DMS153 treated with DMSO at 0.1 percent for 48 hours (cell line): ENCODE measurements at regions not wholly inside any gene's neighbourhood (a gene's known extent, or its start where the extent isn't known, plus 50 kb on each side); places are given as distances from the start of the nearest gene placed in this dataset.

Experiments used
- DNase-seq: peaks from one replicate; lab custom pipeline; 2025; ENCODE audit not compliant: unreplicated experiment; lab: John Stamatoyannopoulos, UW

- no peak for DNase-seq
Measured at GRCh38 chr12:77578466-77579220, 252.1 kb upstream of the NAV3 start.

GRCh38 chr12:77577791-77578190 is 252.9 kb upstream of the NAV3 start:
- DNase-seq = no peak

DNA sequence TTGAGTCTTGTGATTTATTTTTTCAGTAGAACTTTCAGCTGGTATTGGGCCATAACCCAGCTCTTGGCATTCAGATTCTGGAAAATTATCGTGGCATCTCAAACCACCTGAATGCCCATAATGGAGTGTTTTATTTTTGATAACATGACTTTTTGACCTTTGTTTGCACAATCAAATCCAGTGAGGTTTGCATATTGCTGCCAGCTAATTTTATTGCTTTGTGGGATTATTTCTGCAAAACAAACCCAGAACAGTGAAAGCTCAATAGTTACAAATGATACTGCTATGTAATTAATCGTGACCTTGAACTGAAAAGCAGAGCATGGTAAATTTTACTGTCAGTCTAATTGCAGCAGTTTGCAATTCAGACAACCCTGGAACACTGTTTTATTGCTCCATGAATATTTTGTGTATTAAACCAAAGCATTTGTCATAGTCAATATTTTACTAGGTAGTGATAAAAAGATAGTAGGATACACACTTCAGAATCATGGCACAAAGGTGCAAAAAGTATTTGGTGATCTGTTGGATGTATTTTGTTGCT is 255.2 kb upstream of the NAV3 start:
- DNase-seq = no peak

DNA sequence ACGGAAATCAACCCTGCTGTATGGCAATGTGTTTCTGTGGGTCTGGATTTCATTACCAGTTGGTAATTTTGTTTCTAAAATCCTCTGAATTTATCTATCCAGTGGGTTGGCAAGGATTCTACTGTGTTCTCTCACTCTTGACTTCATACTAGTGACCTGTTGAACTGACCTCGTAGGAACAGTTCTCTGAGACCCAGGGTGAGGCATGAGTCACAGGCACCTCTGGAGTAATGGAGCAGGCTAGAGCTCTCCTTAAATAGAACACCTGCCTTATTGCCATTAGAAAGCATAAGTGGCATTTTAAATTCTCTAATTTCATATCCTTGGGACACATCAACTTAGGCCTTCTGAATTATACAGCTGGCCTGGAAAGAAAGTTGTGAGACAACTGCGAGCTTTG is 258.3 kb upstream of the NAV3 start:
- no peak for DNase-seq

- no peak for DNase-seq
Measured at GRCh38 chr12:77571768-77572167, 258.9 kb upstream of the NAV3 start.

- DNase-seq = no peak
Measured at GRCh38 chr12:77571127-77571526, 259.6 kb upstream of the NAV3 start.

DNA sequence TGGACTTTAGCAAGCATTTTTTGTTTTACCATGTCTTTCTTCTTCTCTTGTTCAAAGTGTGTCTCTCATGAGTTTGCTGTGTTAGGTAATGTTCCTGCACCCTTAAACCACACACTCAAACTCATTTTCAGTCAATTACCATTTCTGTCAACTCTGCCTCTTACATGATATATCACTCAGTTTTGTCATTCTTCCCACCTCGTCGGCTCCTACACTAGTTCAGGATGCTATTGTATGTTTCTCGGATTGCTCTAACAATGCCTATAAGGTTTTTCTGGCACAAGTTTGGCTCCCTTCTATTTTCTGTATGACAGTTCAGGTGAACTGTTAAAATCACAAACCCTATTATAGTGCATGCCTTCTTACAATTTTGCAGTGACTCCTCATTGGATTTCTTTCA is 260.8 kb upstream of the NAV3 start:
- DNase-seq = no peak

DNA sequence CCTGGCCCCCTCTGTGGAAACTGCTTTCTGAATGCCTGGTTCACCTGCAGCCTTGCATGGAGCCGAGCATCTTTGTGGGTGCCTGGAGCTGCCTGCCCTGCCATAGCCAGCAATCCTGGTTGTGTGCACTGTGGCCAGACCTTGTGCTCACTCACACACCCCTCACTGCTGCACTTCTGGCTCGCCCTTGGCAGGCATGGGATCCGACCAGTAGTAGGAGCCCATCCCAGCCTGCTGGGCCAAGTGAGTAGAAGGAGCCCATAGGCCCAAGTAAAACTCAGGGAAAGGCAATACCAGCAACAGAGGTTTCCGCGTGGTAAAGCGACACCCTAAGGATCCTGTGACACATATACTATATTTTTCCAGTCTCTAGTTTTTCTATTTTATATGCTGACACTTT is 270.0 kb upstream of the NAV3 start:
- no peak for DNase-seq

GRCh38 chr12:77559400-77560074 is 271.2 kb upstream of the NAV3 start:
- no peak for DNase-seq

DNA sequence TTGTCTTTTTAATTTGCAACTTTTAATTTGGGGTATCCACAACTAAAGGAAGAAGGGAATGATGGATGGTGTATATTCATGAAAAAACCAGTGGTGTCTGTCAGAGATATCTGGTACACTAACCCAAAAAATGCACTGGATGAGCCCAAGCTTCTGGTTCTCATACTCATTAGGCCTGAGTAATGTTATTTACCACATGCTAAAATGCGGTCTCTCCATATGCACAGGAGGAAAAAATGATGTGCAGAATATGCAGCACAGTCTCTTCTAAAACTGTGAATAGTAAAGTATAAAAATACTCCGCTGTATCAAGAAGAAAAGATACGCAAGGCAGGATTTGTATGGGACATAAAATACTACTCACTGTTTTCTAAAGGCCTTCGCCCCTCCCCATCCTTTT is 275.6 kb upstream of the NAV3 start:
- no peak for DNase-seq

DNA sequence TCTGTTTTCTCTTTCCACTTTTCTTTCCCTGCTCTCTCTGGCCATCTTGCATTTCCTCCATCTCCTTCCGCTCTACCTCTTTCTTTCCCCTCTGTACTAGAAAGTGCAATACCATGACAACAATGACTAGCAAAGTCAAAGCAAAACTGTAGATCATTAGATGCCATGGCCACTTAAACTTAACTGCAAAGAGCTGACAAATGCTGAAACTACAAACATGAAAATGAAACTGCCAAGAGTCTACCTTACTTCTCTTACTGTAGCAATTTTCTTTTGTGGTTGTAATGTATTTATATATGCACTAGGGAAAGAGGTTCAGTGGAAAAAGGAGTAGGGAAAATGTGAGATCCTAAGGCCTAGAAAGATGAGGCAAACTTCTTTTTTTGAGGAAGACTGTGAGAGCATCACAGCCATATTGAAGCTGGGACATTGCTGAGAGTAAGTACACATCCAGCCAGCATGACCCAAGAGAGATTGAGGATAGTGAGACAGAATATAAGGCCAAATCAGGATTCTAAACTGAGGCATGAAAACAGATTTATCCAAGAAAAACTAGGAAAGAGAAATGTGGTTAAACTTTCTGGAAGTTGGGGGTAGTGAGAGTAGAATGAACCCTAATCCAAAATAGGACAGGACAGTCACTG is 276.6 kb upstream of the NAV3 start:
- DNase-seq = no peak

DNA sequence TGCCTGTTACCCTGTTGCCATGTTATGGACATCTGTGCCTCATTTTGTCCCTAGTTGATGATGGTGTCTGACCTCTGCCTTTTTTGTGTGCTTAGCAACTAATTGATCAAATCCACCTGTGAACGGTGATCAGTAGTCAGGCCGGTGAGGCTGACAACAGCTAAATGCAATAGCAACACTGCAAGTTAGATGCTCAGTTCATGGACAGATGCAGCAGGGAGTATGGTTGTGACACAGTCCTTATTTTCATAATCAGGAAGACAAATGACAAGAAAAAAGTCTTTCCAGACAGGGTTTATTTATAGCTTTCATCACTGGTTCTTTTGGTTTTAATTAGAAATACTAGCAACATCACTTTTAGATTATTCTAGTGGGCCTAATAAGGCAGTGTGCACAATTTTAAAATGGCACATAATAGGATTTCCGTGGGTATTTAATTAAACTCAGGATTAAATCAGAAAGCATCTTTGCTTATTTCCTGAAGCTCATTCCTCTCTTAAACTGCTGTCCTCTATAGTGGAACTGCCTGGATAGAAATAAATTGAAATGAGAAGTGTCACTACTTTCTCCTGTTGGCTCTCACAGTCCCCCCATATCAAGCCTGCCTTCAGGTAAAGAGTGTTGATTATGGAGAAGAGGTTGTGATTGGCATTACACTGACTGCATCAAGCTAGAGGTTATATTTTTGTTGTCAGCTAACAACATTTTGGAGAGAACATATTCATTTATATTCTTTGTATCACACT is 281.1 kb upstream of the NAV3 start:
- DNase-seq = no peak

DNA sequence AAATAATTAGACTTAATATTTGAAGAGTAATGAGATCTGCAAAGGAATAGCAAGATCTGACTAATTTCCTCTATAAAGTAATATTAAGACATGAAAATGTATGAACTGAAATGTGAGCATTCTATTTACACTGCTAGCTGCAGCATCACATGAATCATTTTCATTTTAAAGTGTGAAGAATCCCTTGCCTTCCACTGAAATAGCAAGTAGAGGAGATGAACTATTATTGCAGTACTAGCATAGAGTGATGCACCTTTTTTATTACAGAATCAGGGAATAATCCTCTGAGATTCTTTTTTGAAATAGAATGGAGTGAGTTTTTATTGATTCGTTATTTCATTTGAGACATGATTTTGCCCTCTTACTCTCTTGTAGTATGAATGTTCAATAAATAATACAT is 281.9 kb upstream of the NAV3 start:
- DNase-seq = no peak

DNA sequence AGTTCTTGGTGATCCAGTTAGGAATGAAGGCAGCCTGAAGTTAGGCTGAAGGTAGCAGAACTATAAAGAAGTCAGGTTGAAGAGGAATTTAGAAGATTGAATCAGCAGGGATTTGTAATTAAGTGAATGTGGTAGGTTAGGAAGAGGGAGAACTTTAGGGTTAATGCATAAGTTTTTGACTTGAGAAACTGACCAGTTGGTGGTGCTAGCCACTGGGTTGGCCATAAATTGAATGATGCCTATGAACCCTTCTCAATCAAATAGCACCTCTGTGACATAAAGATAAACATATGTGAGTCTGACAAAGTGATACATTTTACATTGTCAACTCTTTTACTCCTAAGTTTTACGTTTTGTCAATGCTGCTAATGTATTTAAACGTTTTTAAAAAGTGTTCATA is 290.6 kb upstream of the NAV3 start:
- no peak for DNase-seq

- DNase-seq = no peak
Measured at GRCh38 chr12:77537663-77538062, 293.0 kb upstream of the NAV3 start.

GRCh38 chr12:77535734-77536133 is 295.0 kb upstream of the NAV3 start:
- no peak for DNase-seq

GRCh38 chr12:77531912-77532311 is 298.8 kb upstream of the NAV3 start:
- no peak for DNase-seq

GRCh38 chr12:77522247-77522646 is 308.4 kb upstream of the NAV3 start:
- no peak for DNase-seq

DNA sequence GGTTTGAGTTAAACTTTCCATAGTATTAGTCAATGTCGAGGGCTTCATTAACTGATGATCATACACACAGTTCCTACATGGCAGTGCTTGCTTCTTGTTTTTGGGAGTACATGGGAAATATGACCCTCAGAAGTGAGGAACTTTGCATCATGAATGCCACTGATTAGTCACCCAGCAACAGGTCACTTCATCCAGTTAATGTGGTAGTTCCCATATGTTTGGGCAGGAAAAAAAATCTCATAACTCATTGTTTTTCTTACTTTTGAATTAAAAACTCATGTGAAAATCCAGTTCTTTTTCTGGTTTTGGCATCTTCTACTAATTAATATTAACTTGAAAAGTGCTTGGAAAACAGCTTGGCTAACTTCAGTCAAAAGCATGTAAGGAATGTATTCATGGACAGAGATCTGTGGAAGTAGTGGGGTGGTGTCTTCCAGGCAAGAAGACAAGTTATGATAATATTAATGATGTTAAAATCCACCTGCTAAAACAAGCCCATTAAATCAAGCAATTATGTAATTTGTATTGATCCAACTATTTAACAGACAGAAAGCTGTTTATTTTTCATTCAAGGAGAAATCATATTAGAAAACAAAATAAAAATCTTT is 309.1 kb upstream of the NAV3 start:
- no peak for DNase-seq

DNA sequence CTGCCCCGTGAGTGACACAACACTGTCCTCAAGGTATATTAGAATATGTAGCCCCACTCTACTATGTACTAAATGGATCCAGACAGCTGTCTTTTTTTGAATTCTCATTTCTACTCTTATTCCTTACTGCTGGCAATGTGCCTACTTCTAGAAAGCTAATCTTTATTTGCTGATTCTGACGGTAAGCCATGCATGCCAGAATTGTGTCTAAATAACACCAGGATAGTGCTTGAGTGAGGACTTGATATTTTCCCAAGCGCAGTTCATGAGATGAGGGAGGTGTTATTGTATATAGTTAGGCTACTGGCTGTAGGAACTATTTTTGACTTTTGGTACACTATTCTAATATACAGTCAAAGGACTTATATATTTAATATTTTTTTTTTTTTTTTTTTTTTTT is 316.2 kb upstream of the NAV3 start:
- no peak for DNase-seq

DNA sequence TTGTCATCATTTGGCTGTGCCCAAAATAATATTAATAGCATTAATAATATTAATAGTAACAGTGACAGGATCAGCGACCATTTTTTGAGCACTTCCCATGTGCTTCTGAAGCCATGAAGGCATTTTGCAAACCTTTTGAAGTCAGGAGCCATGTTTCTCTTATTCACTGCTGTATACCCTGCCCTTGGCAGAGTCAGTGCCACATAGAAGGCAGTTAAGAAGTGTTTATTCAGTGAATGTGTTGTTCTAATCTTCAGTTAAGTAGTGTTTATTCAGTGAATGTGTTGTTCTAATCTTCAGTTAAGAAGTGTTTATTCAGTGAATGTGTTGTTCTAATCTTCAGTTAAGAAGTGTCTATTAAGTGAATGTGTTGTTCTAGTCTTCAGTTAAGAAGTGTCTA is 319.7 kb upstream of the NAV3 start:
- DNase-seq = no peak
